ENCODE measurements at regions not wholly inside any gene's neighbourhood (a gene's known extent, or its start where the extent isn't known, plus 50 kb on each side); places are given as distances from the start of the nearest gene placed in this dataset.

GRCh38 chr14:86597279-86597678 lies 1067.3 kb downstream of the FLRT2 start:
- no peak for TF ChIP-seq EZH2 (IDR thresholded peaks at IDR 0.05)
- TF ChIP-seq CTCF (IDR thresholded peaks at IDR 0.05): no peak
- TF ChIP-seq EZH2phosphoT487 (IDR thresholded peaks at IDR 0.05): no peak

Data from neural progenitor cell (in vitro differentiated cells).